NCI-H2029 (cell line): ENCODE measurements at regions not wholly inside any gene's neighbourhood (a gene's known extent, or its start where the extent isn't known, plus 50 kb on each side); places are given as distances from the start of the nearest gene placed in this dataset.

Source experiments
- DNase-seq: peaks from one replicate; lab custom pipeline; 2025; lab: John Stamatoyannopoulos, UW

GRCh38 chr7:85489498-85489897, 302.6 kb upstream of the SEMA3D start:
- DNase-seq: no peak

- DNase-seq: no peak
These were observed 301.6 kb upstream of the SEMA3D start for GRCh38 chr7:85488406-85488805.

DNA sequence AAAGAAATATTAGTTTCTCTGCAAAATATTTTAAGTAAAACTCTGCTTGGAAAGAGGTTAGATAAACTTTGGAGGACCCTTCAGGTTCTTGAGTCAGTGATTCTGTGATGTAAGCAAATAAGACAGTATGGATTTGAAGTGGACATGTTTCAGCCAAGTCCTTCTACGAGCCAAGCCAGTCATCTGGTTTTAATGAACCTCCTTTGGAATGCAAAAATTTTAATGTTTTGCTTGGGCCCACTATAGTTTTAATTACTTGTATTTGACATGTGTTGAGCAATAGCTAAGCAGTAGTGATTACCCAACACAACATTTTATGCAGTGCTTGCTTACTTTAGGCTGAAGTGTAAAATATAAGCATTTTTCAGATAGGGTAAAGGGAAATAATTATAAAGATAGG, 296.3 kb upstream of the SEMA3D start:
- DNase-seq: no peak

DNA sequence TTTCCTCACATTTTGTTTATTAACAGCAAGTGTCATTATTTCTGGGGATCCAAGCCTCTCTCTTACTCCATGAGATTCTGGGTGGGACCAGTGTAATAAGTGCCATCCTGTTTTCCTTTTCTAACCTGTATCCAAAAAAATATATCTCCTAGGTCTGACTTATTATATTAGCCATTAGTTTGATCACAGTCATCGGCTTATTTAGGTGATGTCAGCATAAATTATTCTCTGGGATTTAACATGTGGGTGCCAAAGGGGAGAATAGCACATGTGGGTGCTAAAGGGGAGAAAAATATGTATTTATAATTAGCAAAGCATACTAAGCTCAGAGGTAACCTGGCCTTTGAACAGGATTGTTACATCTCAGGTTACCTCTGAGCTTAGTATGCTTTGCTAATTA, 293.8 kb upstream of the SEMA3D start:
- no peak for DNase-seq

GRCh38 chr7:85479918-85480643, 293.2 kb upstream of the SEMA3D start:
- no peak for DNase-seq

GRCh38 chr7:85478530-85478929, 291.7 kb upstream of the SEMA3D start:
- no peak for DNase-seq

DNA sequence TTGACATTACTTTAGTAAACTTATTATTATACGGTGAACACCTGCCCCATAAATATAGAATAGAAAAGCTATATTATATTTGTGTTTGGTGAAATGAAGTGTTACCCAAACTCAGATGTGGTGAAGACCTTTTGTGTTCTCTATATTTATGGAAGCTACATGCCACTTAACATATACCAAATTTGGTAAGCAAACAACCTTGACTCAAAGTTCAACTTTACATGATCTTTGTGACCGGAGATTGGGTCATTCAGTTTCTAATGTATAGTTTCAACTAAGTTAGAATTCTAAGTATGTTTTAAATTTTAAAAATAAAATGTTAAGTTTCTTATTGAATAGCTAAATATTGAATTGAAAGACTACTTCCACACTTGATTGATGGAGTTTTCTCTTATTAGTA, 288.6 kb upstream of the SEMA3D start:
- no peak for DNase-seq

- no peak for DNase-seq
These were observed 288.2 kb upstream of the SEMA3D start for GRCh38 chr7:85475071-85475470.

DNA sequence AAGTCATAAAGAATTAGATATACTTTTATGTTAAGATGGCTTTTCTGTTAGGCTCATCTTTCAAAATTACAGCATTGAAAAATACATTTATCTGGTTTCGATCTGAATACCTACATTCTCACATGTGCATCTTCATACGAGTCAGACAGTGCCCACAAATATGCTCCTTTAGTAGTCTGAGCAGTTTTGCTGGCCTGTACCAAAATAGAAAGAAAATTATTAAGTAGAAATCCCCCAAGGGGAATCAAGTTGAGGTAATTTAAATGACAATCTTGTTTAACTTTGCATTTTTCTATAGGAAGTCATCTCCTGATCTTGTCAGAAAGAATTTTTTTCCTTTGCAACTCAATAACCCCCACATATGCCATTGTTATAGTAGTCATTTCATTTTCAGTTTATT, 287.4 kb upstream of the SEMA3D start:
- DNase-seq: no peak

DNA sequence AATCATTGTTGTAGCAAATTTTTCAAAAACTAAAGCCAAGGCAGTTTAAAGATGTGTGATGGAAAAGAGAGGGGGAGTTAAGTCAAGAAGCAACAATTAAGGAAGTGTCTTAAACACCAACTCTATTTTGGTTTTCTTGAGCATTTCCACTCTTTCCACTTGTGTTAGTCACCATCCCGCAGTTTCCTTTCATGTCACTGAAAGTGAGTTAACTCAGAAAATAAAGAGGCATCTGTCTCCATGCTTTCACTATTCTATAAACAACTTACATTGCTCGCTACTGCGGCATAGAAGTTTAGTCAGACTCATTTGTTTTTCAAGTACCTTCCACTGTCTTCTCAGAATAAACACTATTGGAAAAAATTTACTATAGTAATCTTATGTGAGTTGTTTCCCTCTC, 284.9 kb upstream of the SEMA3D start:
- no peak for DNase-seq

GRCh38 chr7:85471307-85471706, 284.5 kb upstream of the SEMA3D start:
- DNase-seq: no peak

- DNase-seq: no peak
These were observed 282.7 kb upstream of the SEMA3D start for GRCh38 chr7:85469446-85470010.

DNA sequence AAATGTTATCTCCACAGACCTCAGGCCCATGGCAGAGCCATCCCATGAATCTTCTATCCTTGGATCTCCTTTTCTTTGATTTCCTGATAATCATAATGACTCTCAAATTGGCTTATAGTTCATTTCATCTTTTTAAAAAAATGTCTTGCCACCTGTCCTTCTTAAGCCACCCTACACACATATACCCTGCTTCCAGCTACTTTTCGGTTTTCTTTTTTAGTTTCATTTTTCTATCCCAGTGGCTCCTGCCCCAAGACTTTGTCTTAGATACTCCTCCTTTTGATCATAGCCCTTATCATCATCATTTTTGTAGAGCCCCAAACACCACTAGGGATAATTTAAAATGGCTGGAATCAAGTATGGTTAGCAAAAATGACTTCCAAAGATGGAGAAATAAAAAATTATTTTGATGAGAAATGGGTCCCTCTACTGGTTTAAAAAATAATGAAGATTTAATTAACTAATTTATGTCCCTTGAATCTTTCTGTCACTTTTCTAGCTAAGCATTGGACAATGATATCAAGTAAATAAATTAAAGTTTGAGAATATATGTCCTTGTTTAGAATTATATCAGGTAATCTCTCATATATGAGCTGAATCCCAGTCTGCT, 277.3 kb upstream of the SEMA3D start:
- no peak for DNase-seq

DNA sequence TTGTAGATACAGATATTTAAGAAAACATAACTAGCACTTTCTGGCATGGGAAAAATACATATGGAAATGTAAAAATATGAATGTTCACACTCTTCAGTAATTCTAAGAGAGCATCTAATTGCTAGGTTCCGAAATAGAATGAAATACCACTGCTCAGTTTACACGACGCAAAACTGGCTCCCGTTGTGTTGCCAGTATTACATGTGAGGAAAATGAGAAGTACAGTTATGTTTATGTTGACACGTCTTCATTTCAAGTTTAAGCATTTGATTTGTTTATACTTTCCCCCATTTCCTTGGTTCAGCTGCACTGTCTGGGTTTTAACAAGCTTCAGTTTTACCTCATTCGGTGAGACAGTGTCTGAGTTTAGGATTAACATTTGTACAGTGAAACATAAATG, 275.8 kb upstream of the SEMA3D start:
- DNase-seq: no peak

GRCh38 chr7:85457911-85458310, 271.1 kb upstream of the SEMA3D start:
- no peak for DNase-seq

DNA sequence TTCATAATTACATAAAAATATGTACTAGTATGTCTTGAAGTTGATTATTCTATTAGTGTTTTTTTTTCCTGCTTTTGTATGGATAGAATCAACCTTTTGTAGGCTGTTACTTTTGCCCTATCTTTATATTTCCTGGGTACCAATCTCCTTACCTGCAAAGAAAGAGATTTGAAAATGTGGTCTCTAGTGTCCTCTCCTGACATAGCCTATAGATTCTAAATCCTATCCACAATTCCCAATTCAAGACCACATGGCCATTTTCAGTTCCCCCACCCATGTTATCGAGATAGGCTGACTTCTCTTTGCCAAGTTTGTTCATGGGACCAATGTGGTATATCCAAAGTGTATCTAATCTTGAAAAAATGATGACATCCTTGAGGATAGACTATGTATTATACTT, 269.4 kb upstream of the SEMA3D start:
- DNase-seq: no peak

DNA sequence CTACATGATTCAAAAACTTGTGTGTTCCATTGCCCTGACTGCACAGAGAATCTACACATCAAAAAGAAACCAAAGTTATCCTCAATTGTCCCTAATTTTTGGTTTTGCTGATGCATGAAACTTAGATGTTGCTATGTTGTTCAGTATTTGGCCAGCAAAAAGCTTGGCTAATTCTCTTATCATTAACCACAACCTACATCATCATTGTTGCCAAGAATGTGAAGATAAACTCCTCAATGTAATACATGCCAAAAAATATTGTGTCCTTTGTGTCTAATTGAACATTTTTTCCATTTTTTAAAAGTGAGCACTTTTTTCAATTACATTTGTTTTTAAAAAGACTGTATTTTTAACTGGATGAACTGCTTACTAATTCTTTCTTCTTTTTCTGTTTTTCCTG, 268.0 kb upstream of the SEMA3D start:
- DNase-seq: no peak

DNA sequence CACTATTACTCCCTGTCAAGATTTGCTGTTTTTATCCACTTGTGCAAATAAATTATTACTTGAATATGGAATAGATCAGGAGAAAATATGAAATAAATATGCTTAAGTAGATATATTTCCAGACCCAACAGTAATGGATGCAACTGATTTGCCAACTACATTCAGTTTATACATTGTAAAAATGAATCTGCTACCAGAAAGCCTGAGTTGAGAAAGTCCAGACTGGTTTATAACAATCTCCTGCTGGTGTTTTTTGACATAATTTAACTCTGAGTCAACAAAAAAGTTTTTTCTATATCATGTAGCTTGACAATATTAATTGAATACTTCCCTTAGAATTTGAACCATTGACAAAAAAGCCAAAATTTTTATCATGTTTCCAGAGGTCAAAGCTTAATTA, 265.8 kb upstream of the SEMA3D start:
- DNase-seq: no peak

DNA sequence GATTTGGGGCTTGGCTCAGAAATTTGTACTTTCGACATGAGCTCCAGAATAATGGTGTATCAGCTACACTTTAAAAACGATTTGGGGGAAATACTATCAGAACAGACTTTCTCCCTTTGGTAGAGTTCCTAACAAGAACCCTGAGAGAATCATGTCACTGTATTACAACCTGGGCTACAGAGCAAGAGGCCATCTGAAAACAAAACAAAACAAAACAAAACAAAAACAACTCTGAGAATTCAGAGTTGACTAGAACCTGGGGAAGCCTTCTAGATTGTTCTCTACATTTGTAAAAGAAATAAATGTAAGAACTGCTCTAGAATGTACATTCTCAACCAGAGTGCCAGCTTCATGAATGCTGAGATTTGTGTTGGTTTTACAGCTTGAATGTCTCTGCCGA, 262.6 kb upstream of the SEMA3D start:
- no peak for DNase-seq

DNA sequence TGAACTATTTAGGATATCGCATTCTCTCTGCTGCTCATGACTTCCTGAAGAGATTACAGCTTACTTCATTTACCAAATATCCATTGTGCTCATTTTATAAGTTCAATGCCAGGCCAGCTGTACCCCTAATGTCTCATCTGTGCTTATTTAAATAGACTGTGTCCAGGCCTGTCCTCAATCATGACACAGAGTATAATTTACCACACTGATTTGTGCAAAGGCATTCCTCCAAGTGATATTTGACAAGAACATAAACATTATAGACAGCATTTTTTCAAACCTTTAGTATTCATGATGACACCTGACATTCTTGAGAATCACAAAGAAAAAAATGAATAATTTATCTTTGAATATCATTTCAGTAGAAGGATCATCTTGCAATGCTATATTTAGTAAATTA, 260.1 kb upstream of the SEMA3D start:
- DNase-seq: no peak

- no peak for DNase-seq
These were observed 239.7 kb upstream of the SEMA3D start for GRCh38 chr7:85426487-85426960.

DNA sequence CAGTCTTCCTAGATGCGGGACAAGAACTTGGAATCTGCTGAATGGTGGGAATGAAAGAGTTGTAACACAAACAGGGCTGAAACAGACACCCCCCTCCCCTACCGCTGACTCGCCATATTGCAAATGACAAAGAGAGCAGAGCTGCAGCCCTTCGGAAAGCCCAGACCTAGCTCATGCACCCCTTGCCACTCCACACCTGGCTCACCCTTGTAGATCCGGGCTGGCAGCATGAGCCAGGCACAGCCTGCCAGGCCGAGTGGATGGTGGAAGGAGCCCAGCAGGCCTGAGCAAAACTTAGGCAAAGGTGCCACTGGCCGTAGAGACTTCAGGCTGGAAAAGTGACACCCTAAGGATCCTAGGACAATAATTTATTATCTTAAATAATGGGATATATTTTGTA, 237.4 kb upstream of the SEMA3D start:
- no peak for DNase-seq

- DNase-seq: no peak
These were observed 236.5 kb upstream of the SEMA3D start for GRCh38 chr7:85423209-85423895.
